ENCODE measurements at regions not wholly inside any gene's neighbourhood (a gene's known extent, or its start where the extent isn't known, plus 50 kb on each side); places are given as distances from the start of the nearest gene placed in this dataset.
"Not testable (repeated sequence)": the region's sequence is repeated elsewhere in the genome, so short reads cannot be mapped to it uniquely, and the experiment has no call there.

DNA sequence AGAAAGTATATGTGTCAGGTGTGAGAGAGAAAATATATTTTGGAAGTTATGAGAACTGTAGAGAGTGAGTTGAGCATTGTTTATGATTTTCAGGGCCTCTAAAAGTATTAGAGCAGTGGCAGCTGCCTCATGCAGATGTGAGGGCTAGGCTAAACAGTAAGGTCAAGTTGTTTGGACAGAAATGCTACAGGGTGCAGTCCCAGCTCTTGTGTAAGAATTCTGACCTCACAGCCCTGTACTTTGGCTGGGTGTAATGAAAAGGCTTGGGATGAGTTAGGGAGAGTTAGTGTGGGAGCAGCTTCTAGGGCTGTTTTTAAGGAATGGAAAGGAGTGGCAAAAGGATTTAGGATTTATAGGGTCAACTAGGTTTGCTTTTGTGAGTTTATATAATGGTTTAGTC is 764.8 kb upstream of the ADGRB3 start:
- in situ Hi-C loops (cut with HindIII; ENCODE audit: low sequenced_read_pairs), result no loop called here
- no peak for DNase-seq (ENCODE audit: low spot score)

DNA sequence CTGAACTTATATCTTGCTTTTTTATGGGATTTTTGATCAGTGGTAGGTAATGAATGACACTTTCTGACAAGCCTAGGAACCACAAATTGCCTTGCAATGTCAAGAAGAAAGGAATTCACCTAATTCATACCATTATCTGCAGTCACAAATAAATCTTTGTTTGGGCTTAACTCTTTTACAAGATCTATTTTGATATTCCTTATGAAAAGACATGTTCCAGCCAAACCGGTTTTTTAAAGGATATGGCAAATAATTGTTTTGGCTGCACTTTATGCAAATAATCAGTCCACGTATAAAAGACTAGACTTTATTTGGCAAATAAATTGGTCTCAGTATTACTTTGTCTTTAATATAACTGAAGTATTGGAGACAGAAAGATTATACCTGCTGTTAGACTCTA is 771.7 kb upstream of the ADGRB3 start:
- no peak for DNase-seq (ENCODE audit: low spot score)
- in situ Hi-C loops (cut with HindIII; ENCODE audit: low sequenced_read_pairs), result no loop called here

DNA sequence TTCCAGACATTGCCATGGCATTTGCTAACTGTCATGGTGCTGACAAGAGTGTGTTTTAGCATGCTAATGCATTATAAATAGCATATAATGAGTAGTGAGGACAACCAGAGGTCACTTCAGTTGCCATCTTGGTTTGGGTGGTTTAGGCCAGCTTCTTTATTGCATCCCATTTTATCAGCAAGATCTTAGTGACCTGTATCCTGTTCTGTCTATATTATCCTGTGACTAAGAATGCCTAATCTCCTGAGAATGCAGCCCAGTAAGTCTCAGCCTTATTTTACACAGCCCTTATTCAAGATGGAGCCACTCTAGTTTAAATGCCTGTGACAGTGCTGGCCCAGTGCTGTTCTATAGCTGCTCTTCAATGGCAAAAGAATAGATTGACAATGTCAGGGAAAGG is 781.0 kb upstream of the ADGRB3 start:
- no peak for DNase-seq (ENCODE audit: low spot score)
- in situ Hi-C loops (cut with HindIII; ENCODE audit: low sequenced_read_pairs), result no loop called here

DNA sequence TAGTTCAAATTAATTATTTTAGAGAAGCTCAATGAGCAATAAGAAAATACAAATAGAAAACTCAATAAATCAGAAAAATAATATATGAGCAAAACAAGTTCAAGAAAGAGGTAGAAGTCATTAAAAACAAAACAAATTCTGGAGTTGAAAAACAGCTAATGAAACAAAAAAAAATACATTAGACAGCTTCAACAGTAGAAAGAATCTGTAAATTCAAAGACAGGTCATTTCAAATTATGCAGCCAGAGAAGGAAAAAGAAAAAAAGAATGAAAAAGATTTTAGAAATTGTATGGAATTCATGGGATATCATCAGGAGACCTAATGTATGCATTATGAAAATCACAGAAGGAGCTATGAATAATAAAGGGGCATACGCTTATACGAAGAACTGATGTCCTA is 795.3 kb upstream of the ADGRB3 start:
- in situ Hi-C loops (cut with HindIII; ENCODE audit: low sequenced_read_pairs), result no loop called here
- DNase-seq (ENCODE audit: low spot score), result no peak

DNA sequence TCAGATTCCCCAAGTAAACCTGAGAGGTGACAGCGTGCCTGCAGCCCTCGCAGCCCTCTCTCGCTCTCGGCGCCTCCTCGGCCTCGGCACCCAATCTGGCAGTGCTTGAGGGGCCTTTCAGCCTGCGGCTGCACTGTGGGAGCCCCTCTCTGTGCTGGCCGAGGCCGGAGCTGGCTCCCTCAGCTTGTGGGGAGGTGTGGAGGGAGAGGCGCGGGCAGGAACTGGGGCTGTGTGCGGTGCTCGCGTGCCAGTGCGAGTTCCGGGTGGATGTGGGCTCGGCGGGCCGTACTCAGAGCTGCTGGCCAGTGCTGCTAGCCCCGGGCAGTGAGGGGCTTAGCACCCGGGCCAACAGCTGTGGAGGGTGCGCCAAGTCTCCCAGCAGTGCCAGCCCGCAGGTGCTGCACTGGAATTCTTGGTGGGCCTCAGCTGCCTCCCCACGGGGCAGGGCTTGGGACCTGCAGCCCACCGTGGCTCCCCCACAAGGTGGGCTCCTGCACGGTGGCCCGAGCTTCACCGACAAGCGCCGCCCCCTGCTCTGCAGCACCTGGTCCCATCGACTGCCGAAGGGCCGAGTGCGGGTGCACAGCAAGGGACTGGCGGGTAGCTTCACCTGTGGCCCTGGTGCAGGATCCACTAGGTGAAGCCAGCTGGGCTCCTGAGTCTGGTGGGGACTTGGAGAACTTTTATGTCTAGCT is 809.7 kb upstream of the ADGRB3 start:
- in situ Hi-C loops (cut with HindIII; ENCODE audit: low sequenced_read_pairs), result no loop called here
- DNase-seq (ENCODE audit: low spot score), result no peak

DNA sequence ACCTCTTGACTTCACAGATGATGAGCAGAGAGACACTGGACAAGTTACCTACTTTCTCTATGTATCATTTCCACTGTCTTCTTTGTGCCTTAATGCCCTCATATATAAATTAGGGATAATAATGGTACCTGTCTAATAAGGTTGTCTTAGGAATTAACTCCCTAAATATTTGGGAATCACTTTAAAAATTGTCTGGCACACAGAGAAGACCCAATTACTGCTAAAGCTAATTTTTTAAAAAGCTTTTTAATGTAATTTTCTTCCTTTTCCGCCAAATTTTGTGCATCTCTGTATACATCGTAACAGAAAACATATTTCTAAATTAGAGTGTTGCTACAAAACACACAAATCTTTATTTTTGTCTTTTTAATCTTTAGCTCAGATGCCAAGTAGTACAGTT is 816.8 kb upstream of the ADGRB3 start:
- in situ Hi-C loops (cut with HindIII; ENCODE audit: low sequenced_read_pairs), result no loop called here
- DNase-seq (ENCODE audit: low spot score), result no peak

DNA sequence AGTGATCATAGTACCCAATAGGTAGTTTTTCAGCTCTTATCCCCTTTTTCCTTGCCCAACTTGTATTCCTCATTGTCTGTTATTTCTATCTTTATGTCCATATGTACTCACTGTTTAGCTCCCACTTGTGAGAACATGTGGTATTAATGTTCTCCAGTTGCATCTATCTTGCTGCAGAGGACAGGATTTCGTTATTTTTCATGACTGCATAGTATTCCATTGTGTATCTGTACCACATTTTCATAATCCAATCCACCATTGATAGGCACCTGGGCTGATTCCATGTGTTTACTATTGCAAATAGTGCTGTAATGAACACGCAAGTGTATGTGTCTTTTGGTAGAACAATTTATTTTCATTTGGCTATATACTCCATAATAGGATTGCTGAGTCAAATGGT is 819.5 kb upstream of the ADGRB3 start:
- DNase-seq (ENCODE audit: low spot score), result no peak
- in situ Hi-C loops (cut with HindIII; ENCODE audit: low sequenced_read_pairs), result no loop called here

DNA sequence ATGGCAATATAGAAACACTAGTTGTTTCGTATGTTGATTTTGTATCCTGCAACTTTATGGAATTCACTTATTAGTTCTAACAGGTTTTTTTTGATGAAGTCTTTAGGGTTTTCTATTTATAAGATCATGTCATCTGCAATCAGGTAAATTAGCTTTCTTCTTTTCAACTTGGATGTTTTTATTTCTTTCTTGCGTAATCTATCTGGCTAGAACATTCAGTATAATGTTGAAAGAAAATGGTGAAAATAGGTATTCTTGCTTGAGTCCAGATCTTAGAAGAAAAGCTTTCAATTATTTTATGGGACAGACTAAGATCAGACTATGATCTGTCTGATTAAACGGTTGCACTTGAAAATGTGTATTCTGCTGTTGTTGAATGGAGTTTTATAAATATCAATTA is 820.8 kb upstream of the ADGRB3 start:
- no peak for DNase-seq (ENCODE audit: low spot score)
- in situ Hi-C loops (cut with HindIII; ENCODE audit: low sequenced_read_pairs), result no loop called here

DNA sequence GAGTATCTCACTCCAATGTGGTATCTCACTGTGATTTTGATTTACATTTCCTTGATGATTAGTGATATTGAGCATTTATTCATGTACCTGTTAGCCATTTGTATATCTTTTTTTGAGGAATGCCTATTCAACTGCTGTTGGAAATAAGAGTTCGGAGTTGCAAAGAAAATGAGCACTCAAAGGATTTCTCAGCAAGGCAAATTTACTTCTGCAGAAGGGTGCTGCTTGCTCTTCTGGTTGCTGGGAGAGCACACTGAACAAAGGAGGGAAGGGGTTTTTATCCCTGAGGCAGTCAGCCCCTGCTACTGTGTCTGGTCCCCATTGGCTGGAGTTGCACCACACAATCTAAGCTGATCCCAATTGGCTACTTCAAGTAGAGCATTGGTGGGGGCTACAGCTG is 822.4 kb upstream of the ADGRB3 start:
- DNase-seq (ENCODE audit: low spot score), result no peak
- in situ Hi-C loops (cut with HindIII; ENCODE audit: low sequenced_read_pairs), result no loop called here

DNA sequence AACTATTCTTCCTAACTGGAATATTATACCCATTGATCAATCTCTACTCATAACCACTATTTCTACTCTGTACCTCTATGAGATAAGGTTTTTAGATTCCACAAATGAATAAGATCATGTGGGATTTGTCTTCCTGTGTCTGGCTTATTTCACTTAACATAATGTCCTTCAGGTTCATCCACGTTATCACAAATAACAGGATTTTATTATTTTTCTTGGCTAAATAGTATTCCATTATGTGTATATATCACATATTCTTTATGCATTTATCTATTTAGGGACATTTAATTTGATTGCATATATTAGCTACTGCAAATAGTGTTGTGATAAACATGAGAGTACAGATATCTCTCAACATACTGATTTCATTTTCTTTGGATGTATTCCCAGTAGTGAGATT is 823.0 kb upstream of the ADGRB3 start:
- DNase-seq (ENCODE audit: low spot score), result no peak

DNA sequence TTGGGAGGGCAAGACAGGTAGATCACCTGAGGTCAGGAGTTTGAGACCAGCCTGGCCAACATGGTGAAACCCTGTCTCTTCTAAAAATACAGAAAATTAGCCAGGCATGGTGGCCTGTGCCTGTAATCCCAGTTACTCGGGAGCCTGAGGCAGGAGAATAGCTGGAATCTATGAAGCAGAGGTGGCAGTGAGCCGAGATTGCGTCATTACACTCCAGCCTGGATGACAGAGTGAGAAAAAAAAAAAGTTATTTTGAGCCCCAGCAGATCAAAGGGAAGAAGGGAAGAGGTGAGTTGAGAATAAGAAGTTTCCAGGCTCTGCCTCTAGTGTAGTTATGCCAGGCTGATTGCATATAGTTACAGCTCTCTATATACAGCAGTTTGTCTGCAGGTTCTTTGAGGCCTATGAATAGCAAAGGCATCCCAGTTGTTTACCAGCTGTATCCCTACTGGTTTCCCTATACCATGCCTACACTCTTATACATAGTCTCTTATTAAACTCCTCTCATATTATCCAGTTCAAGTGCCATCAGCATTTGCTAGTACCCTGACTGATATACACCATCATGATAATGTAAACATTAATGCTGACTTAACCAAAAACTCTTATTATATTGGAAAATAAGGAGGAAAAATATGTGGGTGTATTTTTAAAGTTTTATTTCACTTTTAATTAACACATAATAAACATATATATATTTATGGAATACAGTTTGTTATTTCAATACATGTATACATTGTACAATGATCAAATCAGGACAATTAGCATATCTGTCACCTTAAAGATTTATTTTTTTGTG is 823.6 kb upstream of the ADGRB3 start:
- no peak for DNase-seq (ENCODE audit: low spot score)
- in situ Hi-C loops (cut with HindIII; ENCODE audit: low sequenced_read_pairs), result no loop called here

More for the DNA sequence above, 823.0 kb upstream of the ADGRB3 start:
- in situ Hi-C loops (cut with HindIII; ENCODE audit: low sequenced_read_pairs), result no loop called here

DNA sequence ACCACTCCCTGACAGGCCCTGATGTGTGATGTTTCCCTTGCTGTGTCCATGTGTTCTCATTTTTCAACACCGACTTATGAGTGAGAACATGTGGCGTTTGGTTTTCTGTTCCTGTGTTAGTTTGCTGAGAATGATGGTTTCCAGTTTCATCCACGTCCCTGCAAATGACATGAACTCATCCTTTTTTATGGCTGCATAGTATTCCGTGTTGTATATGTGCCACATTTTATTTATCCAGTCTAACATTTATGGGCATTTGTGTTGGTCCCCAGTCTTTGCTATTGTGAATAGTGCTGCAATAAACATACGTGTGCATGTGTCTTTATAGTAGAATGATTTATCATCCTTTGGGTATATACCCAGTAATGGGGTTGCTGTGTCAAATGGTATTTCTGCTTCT is 830.3 kb upstream of the ADGRB3 start:
- DNase-seq (ENCODE audit: low spot score); in situ Hi-C loops (cut with HindIII; ENCODE audit: low sequenced_read_pairs): not testable (repeated sequence)

DNA sequence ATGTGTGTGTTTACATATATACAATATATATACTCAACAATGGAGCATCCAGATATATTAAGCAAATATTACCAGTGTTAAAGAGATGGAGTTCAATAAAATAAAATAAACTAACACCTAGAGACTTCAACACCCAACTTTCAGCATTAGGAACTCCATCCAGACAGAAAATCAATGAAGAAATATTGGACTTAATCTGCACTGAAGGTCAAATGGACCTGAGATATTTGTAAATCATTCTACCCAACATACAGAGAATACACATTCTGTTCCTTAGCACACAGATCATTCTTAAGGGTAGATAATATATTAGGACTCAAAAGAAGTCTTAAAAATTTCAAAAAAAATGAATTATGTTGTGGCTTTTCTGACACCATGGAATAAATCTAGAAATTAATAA is 832.3 kb upstream of the ADGRB3 start:
- in situ Hi-C loops (cut with HindIII; ENCODE audit: low sequenced_read_pairs), result no loop called here
- DNase-seq (ENCODE audit: low spot score), result no peak

DNA sequence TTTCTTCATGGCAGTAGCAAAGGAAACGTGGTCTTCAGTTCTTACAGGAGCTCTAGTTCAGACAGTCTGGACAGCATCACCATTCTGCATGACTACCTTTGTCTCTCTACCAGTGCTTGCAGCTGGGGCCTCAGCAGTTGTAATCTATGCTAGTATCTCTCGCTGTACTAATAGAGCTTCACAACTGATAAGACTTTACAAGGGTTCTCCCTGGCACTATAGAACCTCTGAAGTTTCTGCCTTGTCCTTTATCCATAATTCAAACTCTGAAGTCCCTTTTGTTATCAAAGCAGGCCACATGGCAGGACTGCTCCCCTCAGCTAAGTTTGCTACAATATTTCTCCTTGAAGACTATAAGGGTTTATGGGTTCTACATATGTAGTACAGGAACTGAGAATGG is 842.1 kb upstream of the ADGRB3 start:
- no peak for DNase-seq (ENCODE audit: low spot score)
- in situ Hi-C loops (cut with HindIII; ENCODE audit: low sequenced_read_pairs), result no loop called here

DNA sequence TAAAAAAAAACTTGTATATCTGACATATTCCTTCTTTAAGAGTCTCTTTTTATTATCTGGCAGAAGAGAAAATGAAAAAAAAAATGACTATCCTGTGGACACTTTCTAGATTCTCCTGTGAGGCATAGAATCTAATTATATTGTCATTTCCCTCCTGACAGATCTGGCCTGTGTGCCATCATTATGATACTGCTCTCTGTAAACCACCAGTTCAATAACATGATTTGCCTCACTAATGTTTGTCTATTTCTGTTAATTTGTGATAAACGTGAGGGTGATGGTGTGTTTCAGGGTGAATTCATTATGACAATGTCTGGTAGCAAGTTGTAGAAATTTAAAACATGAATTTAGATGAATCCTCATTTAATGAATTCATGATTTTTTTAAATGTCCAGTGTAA is 844.5 kb upstream of the ADGRB3 start:
- no peak for DNase-seq (ENCODE audit: low spot score)

DNA sequence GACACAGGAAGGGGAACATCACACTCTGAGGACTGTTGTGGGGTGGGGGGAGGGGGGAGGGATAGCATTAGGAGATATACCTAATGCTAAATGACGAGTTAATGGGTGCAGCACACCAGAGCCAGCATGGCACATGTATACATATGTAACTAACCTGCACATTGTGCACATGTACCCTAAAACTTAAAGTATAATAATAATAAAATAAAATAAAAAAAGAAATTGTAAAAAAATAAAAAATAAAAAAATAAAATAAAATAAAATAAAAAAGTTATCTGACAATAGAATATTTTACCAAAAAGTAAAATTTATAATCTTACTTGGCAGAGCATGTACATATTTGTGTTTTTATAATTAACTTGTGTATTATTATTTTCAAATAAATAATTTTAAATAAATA is 848.0 kb upstream of the ADGRB3 start:
- in situ Hi-C loops (cut with HindIII; ENCODE audit: low sequenced_read_pairs); DNase-seq (ENCODE audit: low spot score): not testable (repeated sequence)

More for the DNA sequence above, 844.5 kb upstream of the ADGRB3 start:
- in situ Hi-C loops (cut with HindIII; ENCODE audit: low sequenced_read_pairs), result no loop called here

DNA sequence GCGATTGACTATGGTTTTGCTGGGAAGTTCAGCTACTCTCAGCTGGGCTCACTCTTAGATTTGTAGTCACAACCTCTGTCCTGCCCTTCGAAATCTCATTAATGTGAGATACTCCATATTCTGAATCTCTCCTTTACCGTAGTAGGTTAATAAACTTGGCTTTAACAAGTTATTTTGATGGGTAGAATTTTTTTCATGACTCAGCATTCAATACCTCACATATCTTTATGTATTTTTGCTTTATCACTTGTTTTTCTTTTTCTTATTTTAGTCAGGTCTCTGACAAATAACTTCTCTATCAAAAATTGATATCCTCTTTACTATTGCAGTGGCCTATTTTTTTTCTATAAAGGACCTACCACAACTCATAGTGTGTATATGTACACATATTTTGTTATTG is 855.2 kb upstream of the ADGRB3 start:
- in situ Hi-C loops (cut with HindIII; ENCODE audit: low sequenced_read_pairs), result no loop called here
- no peak for DNase-seq (ENCODE audit: low spot score)

DNA sequence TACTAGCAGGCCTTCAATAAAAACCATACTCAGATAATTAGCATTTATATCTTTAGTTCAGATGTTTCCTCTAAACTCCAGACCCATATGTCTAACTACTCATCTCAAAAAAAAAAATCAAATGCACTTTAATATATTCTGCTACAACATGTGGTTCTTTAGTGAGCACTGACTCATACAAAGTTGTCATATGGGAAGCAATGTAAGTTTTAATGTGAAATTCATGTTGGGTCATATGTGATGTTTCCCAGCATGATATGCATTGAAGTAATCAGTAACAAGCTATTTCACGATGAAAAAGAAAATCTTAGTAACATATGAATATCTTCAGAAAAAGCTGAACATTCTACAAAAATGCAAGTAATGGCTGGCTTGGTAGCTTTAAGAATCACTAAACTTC is 859.7 kb upstream of the ADGRB3 start:
- in situ Hi-C loops (cut with HindIII; ENCODE audit: low sequenced_read_pairs), result no loop called here
- no peak for DNase-seq (ENCODE audit: low spot score)

DNA sequence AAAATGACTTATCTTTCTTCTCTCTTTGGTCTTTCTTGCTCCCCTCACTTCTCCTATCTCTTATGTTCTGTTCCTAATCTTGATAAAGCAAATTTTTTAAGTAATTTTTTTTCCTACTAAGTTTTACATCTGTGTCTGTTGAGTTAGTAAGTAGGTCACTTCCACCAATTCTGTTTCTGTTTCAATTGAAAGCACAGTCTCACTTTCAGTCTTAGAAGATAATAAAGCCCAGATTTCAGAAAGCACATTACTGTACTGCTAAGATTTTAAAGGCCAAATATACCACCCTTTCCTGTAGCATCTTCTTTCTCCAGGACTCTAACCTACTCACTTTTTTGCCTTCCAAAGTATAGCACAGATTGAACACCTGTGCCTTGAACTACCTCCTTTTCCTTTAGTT is 866.1 kb upstream of the ADGRB3 start:
- in situ Hi-C loops (cut with HindIII; ENCODE audit: low sequenced_read_pairs), result no loop called here
- no peak for DNase-seq (ENCODE audit: low spot score)

DNA sequence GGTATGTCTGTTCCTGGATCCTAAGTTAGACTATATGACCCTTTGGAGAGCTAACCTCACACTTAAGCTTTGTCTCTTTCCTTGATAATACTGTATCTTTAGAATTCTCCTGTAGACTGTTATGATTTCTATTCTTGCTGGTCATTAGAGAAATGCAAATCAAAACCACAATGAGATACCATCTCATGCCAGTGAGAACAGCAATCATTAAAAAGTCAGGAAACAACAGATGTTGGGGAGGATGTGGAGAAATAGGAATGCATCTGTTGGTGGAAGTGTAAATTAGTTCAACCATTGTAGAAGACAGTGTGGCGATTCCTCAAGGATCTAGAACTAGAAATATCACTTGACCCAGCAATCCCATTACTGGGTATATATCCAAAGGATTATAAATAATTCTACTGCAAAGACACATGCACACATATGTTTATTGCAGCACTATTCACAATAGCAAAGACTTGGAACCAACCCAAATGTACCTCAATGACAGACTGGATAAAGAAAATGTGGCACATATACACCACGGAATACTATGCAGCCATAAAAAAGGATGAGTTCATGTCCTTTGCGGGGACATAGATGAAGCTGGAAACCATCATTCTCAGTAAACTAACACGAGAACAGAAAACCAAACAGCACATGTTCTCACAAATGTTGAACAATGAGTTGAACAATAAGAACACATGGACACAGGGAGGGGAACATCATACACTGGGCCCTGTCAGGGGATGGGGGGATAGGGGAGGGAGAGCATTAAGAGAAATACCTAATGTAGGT is 867.8 kb upstream of the ADGRB3 start:
- in situ Hi-C loops (cut with HindIII; ENCODE audit: low sequenced_read_pairs); DNase-seq (ENCODE audit: low spot score): not testable (repeated sequence)

Data from G401 (cell line).